Vagina (tissue), 2 donors: ENCODE measurements at regions not wholly inside any gene's neighbourhood (a gene's known extent, or its start where the extent isn't known, plus 50 kb on each side); places are given as distances from the start of the nearest gene placed in this dataset.
A peak's percentile ranks its signal among the peaks of the same experiment; 100 is the strongest.

Experiments used
- DNase-seq, 2 donors: peaks; one replicate each; pipeline ENCODE4 v3.0.0-alpha.2; 2017; ENCODE audit errors: extremely low spot score in 2 of 2
- H3K27ac ChIP-seq: fragments of 200-600 bp; sonication (generic); one replicate; pipeline ENCODE4 v1.5.1; 2019
- H3K27me3 ChIP-seq: fragments of 200-600 bp; sonication (generic); one replicate; pipeline ENCODE4 v1.5.1; 2019
- H3K36me3 ChIP-seq, 2 donors: fragments of 200-600 bp; sonication (generic); one replicate each; pipeline ENCODE4 v1.5.1; 2017 to 2019
- H3K4me1 ChIP-seq: fragments of 200-600 bp; sonication (generic); one replicate; pipeline ENCODE4 v1.5.1; 2019
- H3K4me3 ChIP-seq, 2 donors: fragments of 200-600 bp; sonication (generic); 1 replicate in 1 of 2; 2 replicates in 1 of 2; pipeline ENCODE4 v1.5.1; 2016 to 2019
- H3K9me3 ChIP-seq: fragments of 200-600 bp; sonication (generic); one replicate; pipeline ENCODE4 v1.5.1; 2019
- POLR2A ChIP-seq, 2 donors: fragments of 450-650 bp; IDR thresholded peaks; one replicate each; pipeline ENCODE4 v1.6.1; 2017; ENCODE audit warnings: antibody characterized with exemption in 2 of 2, mild to moderate bottlenecking in 2 of 2, moderate library complexity in 2 of 2
- POLR2AphosphoS5 ChIP-seq, 2 donors: sonication (generic); formaldehyde crosslinking; IDR thresholded peaks; one replicate each; pipeline ENCODE4 v1.9.0; 2017; ENCODE audit warnings: antibody characterized with exemption in 2 of 2, mild to moderate bottlenecking in 2 of 2, low read depth in 1 of 2; ENCODE audit not compliant: insufficient read depth in 1 of 2
- intact Hi-C: fragments of 100-400 bp; cut with DNase I; formaldehyde crosslinking; loops from one replicate; pipeline ENCODE4 v1.15.1; 2023
- TF ChIP-seq, protein P1 (sequence below), 3 experiments: fragments of 450-650 bp in 2 of 3; fragments of 200-600 bp in 1 of 3; sonication (generic) in 1 of 3; IDR thresholded peaks; one replicate each; pipeline ENCODE4 v1.5.1; 2017 to 2019; ENCODE audit warnings: antibody characterized with exemption in 3 of 3, mild to moderate bottlenecking in 2 of 3, moderate library complexity in 2 of 3

DNA sequence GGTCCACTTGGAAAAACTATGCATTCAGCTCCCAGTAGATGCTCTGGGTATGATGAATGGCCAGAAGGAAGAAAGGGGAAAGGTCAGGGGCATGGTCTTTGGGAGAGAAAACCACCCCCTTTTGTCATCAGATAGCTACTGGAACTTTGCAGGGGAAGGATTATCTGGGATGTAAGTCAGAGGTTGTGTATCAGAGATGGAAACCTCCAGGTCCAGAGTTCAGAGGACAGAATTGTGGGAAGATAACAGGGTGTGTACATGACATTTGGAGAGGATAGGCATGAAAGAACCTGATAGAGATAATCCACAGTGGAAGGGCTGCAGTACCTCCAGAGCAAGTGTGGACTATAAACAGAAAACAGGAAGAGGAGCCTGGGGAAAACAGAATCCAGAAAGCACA lies 262.7 kb downstream of the SPRY1 start:
- Histone ChIP-seq H3K4me1 (no peaks in the 10 kb centered on the region), H3K27me3 (no peaks in the 10 kb centered on the region), H3K36me3 (no peaks in the 10 kb centered on the region), H3K4me3 (no peak overlapping the region), H3K9me3 (peaks cover 3% of the 10 kb centered on the region), H3K27ac (no peak overlapping the region)
- DNase-seq: no peak
- intact Hi-C loops: no loop called here
- TF ChIP-seq POLR2AphosphoS5 (IDR thresholded peaks at IDR 0.05; ENCODE audit: insufficient read depth in 1 of 2, low read depth in 1 of 2) (no peak), POLR2A (IDR thresholded peaks at IDR 0.05) (no peak)

- Histone ChIP-seq H3K4me3 (no peak overlapping the region), H3K9me3 (peaks cover 3% of the 10 kb centered on the region), H3K4me1 (no peaks in the 10 kb centered on the region), H3K27ac (no peak overlapping the region), H3K36me3 (no peaks in the 10 kb centered on the region), H3K27me3 (no peaks in the 10 kb centered on the region)
- TF ChIP-seq, protein P1, sequence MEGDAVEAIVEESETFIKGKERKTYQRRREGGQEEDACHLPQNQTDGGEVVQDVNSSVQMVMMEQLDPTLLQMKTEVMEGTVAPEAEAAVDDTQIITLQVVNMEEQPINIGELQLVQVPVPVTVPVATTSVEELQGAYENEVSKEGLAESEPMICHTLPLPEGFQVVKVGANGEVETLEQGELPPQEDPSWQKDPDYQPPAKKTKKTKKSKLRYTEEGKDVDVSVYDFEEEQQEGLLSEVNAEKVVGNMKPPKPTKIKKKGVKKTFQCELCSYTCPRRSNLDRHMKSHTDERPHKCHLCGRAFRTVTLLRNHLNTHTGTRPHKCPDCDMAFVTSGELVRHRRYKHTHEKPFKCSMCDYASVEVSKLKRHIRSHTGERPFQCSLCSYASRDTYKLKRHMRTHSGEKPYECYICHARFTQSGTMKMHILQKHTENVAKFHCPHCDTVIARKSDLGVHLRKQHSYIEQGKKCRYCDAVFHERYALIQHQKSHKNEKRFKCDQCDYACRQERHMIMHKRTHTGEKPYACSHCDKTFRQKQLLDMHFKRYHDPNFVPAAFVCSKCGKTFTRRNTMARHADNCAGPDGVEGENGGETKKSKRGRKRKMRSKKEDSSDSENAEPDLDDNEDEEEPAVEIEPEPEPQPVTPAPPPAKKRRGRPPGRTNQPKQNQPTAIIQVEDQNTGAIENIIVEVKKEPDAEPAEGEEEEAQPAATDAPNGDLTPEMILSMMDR (IDR thresholded peaks at IDR 0.05): no peak
- DNase-seq: no peak
- intact Hi-C loops: loop anchor here (10.0 kb wide), 1 partner anchor 265 kb away; the partner anchor contains the start of gene SPRY1
These were observed 263.1 kb downstream of the SPRY1 start for GRCh38 chr4:123659730-123660129.

DNA sequence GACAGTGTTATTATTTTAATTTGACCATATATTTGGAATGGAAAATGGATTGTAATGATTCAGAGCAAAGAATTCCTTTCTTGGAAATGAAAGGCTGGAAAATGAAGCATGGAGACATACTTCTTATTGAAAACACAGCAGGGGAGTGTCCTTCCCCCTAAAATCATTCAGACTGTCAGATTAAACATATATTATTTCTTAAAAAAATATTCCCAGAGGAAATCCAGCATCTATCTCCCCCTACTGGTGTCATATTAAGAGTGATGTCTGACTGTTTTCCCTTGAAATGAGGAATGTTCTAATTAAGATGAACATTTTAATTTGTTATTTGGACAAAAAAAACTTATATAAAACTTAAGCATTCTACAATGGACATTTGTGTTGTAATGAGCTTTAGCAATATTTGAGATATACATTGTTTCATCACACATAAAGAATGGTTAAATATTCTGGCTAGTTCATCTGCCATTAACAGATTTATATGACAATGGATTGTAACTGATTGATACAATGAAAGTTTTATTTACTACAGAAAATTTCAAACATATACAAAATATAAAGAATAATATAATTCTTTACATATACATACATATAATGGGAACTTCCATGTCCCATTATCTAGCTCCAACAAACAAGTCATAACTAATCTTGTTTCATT lies 264.6 kb downstream of the SPRY1 start:
- intact Hi-C loops: loop anchor here (10.0 kb wide), 1 partner anchor 266 kb away; the partner anchor contains the start of gene SPRY1

DNA sequence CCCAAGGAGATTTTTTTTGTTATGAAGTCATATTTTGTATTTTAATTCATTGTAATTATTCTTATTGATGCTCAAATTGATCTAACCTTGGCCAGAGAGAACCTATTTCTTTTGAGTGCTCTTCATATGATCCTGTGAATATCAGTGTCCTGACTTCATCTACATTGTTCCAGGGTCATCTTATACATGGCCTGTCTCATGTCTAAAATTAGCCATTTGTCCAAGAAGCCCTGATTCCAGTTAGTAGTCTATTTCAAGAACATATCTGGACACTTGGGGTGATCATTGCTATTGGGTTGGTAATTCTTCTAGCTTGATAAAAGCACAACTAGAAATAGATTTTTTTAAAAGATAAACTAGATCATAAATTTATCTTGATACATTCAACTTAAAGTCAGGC lies 266.2 kb downstream of the SPRY1 start:
- Histone ChIP-seq H3K4me1 (no peaks in the 10 kb centered on the region), H3K27me3 (no peaks in the 10 kb centered on the region), H3K36me3 (no peaks in the 10 kb centered on the region), H3K27ac (no peak overlapping the region), H3K9me3 (no peaks in the 10 kb centered on the region), H3K4me3 (no peak overlapping the region)
- TF ChIP-seq POLR2A (IDR thresholded peaks at IDR 0.05): no peak
- TF ChIP-seq, protein P1 (IDR thresholded peaks at IDR 0.05): no peak
- DNase-seq: no peak
- intact Hi-C loops: loop anchor here (10.0 kb wide), 1 partner anchor 268 kb away; the partner anchor contains the start of gene SPRY1

More for the DNA sequence above, 264.6 kb downstream of the SPRY1 start:
- no peaks in the 10 kb centered on the region for H3K36me3 ChIP-seq
- no peaks in the 10 kb centered on the region for H3K27me3 ChIP-seq
- no peak for TF ChIP-seq POLR2AphosphoS5 (IDR thresholded peaks at IDR 0.05; ENCODE audit: insufficient read depth in 1 of 2, low read depth in 1 of 2)
- TF ChIP-seq, protein P1 (IDR thresholded peaks at IDR 0.05): peak in 2 of 3 experiments; percentile 47 to 58
- no peak for DNase-seq
- H3K9me3 ChIP-seq: peaks cover 3% of the 10 kb centered on the region
- H3K4me1 ChIP-seq: no peaks in the 10 kb centered on the region
- no peak overlapping the region for H3K4me3 ChIP-seq
- no peak overlapping the region for H3K27ac ChIP-seq

DNA sequence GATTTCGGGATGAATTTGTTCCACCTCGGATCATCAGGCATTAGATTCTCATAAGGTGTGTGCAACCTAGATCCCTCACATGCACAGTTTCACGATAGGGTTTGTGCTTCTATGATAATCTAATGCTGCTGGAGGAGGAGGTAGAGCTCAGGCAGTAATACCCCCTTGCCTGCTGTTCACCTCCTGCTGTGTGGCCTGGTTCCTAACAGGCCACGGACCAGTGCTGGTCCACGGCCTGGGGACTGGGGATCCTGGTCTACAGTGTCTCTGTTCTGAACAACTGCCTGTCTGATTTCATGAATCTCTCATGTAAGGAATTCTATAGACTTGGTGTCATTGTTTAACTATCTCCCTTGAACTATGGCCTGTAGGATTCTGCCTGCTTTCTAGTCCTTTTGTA lies 269.9 kb downstream of the SPRY1 start:
- H3K27ac ChIP-seq: no peak overlapping the region
- intact Hi-C loops: loop anchor here (10.0 kb wide), 1 partner anchor 272 kb away; the partner anchor contains the start of gene SPRY1
- no peaks in the 10 kb centered on the region for H3K9me3 ChIP-seq
- H3K27me3 ChIP-seq: no peaks in the 10 kb centered on the region
- no peaks in the 10 kb centered on the region for H3K36me3 ChIP-seq
- no peak for DNase-seq
- no peaks in the 10 kb centered on the region for H3K4me1 ChIP-seq
- H3K4me3 ChIP-seq: no peak overlapping the region
- TF ChIP-seq POLR2A (IDR thresholded peaks at IDR 0.05) (no peak), POLR2AphosphoS5 (IDR thresholded peaks at IDR 0.05; ENCODE audit: insufficient read depth in 1 of 2, low read depth in 1 of 2) (no peak)
- TF ChIP-seq, protein P1 (IDR thresholded peaks at IDR 0.05): no peak
